NCI-H345 treated with DMSO at 0.1 percent for 48 hours (cell line): ENCODE measurements at regions not wholly inside any gene's neighbourhood (a gene's known extent, or its start where the extent isn't known, plus 50 kb on each side); places are given as distances from the start of the nearest gene placed in this dataset.
"Not testable (repeated sequence)": the region's sequence is repeated elsewhere in the genome, so short reads cannot be mapped to it uniquely, and the experiment has no call there.

ENCODE experiments used
- DNase-seq: peaks from one replicate; lab custom pipeline; 2025; ENCODE audit not compliant: unreplicated experiment; lab: John Stamatoyannopoulos, UW

- no peak for DNase-seq
Measured at GRCh38 chr13:72657379-72657778, 70.0 kb downstream of the MZT1 start.

GRCh38 chr13:72656357-72656756, 71.1 kb downstream of the MZT1 start:
- no peak for DNase-seq

GRCh38 chr13:72653506-72653905, 73.9 kb downstream of the MZT1 start:
- DNase-seq: no peak

- DNase-seq: no peak
Measured at GRCh38 chr13:72652681-72653080, 74.7 kb downstream of the MZT1 start.

GRCh38 chr13:72651144-72651543, 76.3 kb downstream of the MZT1 start:
- no peak for DNase-seq

- no peak for DNase-seq
Measured at GRCh38 chr13:72650051-72650700, 77.3 kb downstream of the MZT1 start.

- DNase-seq: no peak
Measured at GRCh38 chr13:72648513-72649065, 78.8 kb downstream of the MZT1 start.

GRCh38 chr13:72647422-72647821, 80.0 kb downstream of the MZT1 start:
- DNase-seq: no peak

GRCh38 chr13:72645521-72645920, 81.9 kb downstream of the MZT1 start:
- no peak for DNase-seq

GRCh38 chr13:72643311-72643989, 84.0 kb downstream of the MZT1 start:
- DNase-seq: no peak

- no peak for DNase-seq
Measured at GRCh38 chr13:72639377-72639776, 88.1 kb downstream of the MZT1 start.

GRCh38 chr13:72638059-72638815, 89.2 kb downstream of the MZT1 start:
- DNase-seq: no peak

GRCh38 chr13:72637561-72637960, 89.9 kb downstream of the MZT1 start:
- no peak for DNase-seq

- no peak for DNase-seq
Measured at GRCh38 chr13:72634859-72635258, 92.6 kb downstream of the MZT1 start.

GRCh38 chr13:72622546-72622945, 104.9 kb downstream of the MZT1 start:
- no peak for DNase-seq

- no peak for DNase-seq
Measured at GRCh38 chr13:72620874-72621273, 106.6 kb downstream of the MZT1 start.

- no peak for DNase-seq
Measured at GRCh38 chr13:72617951-72618350, 109.5 kb downstream of the MZT1 start.

- DNase-seq: no peak
Measured at GRCh38 chr13:72617186-72617585, 110.2 kb downstream of the MZT1 start.

- not testable (repeated sequence) for DNase-seq
Measured at GRCh38 chr13:72610251-72610891, 117.1 kb downstream of the MZT1 start.

GRCh38 chr13:72599178-72599743, 128.2 kb downstream of the MZT1 start:
- no peak for DNase-seq
